DMS114 treated with DMSO at 0.1 percent for 48 hours (cell line): ENCODE measurements at regions not wholly inside any gene's neighbourhood (a gene's known extent, or its start where the extent isn't known, plus 50 kb on each side); places are given as distances from the start of the nearest gene placed in this dataset.
"Not testable (repeated sequence)": the region's sequence is repeated elsewhere in the genome, so short reads cannot be mapped to it uniquely, and the experiment has no call there.

Experiments
- DNase-seq: peaks from one replicate; lab custom pipeline; 2025; ENCODE audit not compliant: unreplicated experiment; lab: John Stamatoyannopoulos, UW

GRCh38 chr2:55811048-55811447 lies 112.5 kb downstream of the EFEMP1 start:
- DNase-seq, result no peak

GRCh38 chr2:55810622-55811020 lies 113.0 kb downstream of the EFEMP1 start:
- DNase-seq, result no peak

GRCh38 chr2:55809875-55810621 lies 113.5 kb downstream of the EFEMP1 start:
- DNase-seq, result no peak

- no peak for DNase-seq
These were observed 114.3 kb upstream of the PNPT1 start for GRCh38 chr2:55807900-55808299.

GRCh38 chr2:55805686-55806085 lies 112.0 kb upstream of the PNPT1 start:
- DNase-seq, result no peak

- no peak for DNase-seq
These were observed 110.9 kb upstream of the PNPT1 start for GRCh38 chr2:55804535-55804934.

GRCh38 chr2:55802067-55802466 lies 108.4 kb upstream of the PNPT1 start:
- DNase-seq, result no peak

- no peak for DNase-seq
These were observed 107.8 kb upstream of the PNPT1 start for GRCh38 chr2:55801436-55801835.

GRCh38 chr2:55799624-55800023 lies 106.0 kb upstream of the PNPT1 start:
- not testable (repeated sequence) for DNase-seq

GRCh38 chr2:55796121-55796520 lies 102.5 kb upstream of the PNPT1 start:
- no peak for DNase-seq

GRCh38 chr2:55793602-55794001 lies 100.0 kb upstream of the PNPT1 start:
- not testable (repeated sequence) for DNase-seq

GRCh38 chr2:55786280-55786679 lies 92.6 kb upstream of the PNPT1 start:
- no peak for DNase-seq

- DNase-seq, result not testable (repeated sequence)
These were observed 90.1 kb upstream of the PNPT1 start for GRCh38 chr2:55783751-55784150.

- DNase-seq, result no peak
These were observed 89.0 kb upstream of the PNPT1 start for GRCh38 chr2:55782528-55783173.

- no peak for DNase-seq
These were observed 87.9 kb upstream of the PNPT1 start for GRCh38 chr2:55781542-55781941.

- DNase-seq, result no peak
These were observed 87.1 kb upstream of the PNPT1 start for GRCh38 chr2:55780697-55781096.

- no peak for DNase-seq
These were observed 86.1 kb upstream of the PNPT1 start for GRCh38 chr2:55779459-55780421.

GRCh38 chr2:55776966-55777365 lies 83.3 kb upstream of the PNPT1 start:
- DNase-seq, result no peak

- DNase-seq, result no peak
These were observed 82.8 kb upstream of the PNPT1 start for GRCh38 chr2:55776479-55776878.

GRCh38 chr2:55775828-55776227 lies 82.2 kb upstream of the PNPT1 start:
- no peak for DNase-seq

- DNase-seq, result not testable (repeated sequence)
These were observed 80.0 kb upstream of the PNPT1 start for GRCh38 chr2:55773651-55774050.
